Tibial nerve (tissue), 4 donors: ENCODE measurements at regions not wholly inside any gene's neighbourhood (a gene's known extent, or its start where the extent isn't known, plus 50 kb on each side); places are given as distances from the start of the nearest gene placed in this dataset.

Source experiments
- CTCF ChIP-seq, 5 experiments: fragments of 200-600 bp in 3 of 5; fragments of 450-650 bp in 2 of 5; sonication (generic) in 3 of 5; IDR thresholded peaks; one replicate each; pipeline ENCODE4 v1.5.1; 2016 to 2019; ENCODE audit warnings: antibody characterized with exemption in 5 of 5, mild to moderate bottlenecking in 3 of 5, moderate library complexity in 2 of 5
- EP300 ChIP-seq, 2 donors: sonication (generic); formaldehyde crosslinking; IDR thresholded peaks; one replicate each; pipeline ENCODE4 v1.6.1; 2017; ENCODE audit warnings: antibody characterized with exemption in 2 of 2, mild to moderate bottlenecking in 1 of 2
- POLR2A ChIP-seq, 2 donors: fragments of 450-650 bp; IDR thresholded peaks; one replicate each; pipeline ENCODE4 v1.6.1; 2017; ENCODE audit warnings: antibody characterized with exemption in 2 of 2, mild to moderate bottlenecking in 2 of 2, moderate library complexity in 2 of 2

DNA sequence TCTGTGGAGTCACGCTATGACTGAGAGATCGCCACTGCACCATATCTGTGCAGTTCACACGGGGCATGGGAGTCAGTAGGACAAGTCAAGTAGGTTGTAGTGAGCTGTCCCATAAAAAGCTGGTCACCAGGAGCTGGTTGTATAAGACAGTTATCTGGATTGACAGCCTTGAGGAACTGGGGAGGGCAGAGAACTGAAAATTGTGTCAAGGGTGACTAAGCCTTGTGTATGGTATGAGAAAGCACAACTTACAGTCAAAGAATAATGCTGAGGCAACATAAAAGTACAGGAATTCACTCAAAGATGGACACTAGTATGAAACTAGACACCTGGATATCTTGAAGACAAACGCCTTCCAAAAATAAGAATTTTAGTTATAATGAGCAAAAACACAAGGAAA lies 564.9 kb downstream of the POM121L12 start:
- TF ChIP-seq CTCF (IDR thresholded peaks at IDR 0.05) (no peak), EP300 (IDR thresholded peaks at IDR 0.05) (no peak), POLR2A (IDR thresholded peaks at IDR 0.05) (no peak)
